Testis (tissue), 2 donors: ENCODE measurements at regions not wholly inside any gene's neighbourhood (a gene's known extent, or its start where the extent isn't known, plus 50 kb on each side); places are given as distances from the start of the nearest gene placed in this dataset.
"Not testable (repeated sequence)": the region's sequence is repeated elsewhere in the genome, so short reads cannot be mapped to it uniquely, and the experiment has no call there.

Experiments used
- DNase-seq: peaks from one replicate; pipeline ENCODE4 v3.0.0-alpha.2; 2019
- H3K27ac ChIP-seq, 2 donors: fragments of 200-600 bp; sonication (generic); one replicate each; pipeline ENCODE4 v1.5.1; 2019
- H3K27me3 ChIP-seq: fragments of 200-600 bp; sonication (generic); one replicate; pipeline ENCODE4 v1.5.1; 2019
- H3K36me3 ChIP-seq: fragments of 200-600 bp; sonication (generic); one replicate; pipeline ENCODE4 v1.5.1; 2017; ENCODE audit warnings: low read depth; ENCODE audit errors: missing control alignments
- H3K4me1 ChIP-seq: fragments of 200-600 bp; sonication (generic); one replicate; pipeline ENCODE4 v1.5.1; 2019
- H3K4me3 ChIP-seq, 2 donors: fragments of 200-600 bp; sonication (generic); one replicate each; pipeline ENCODE4 v1.5.1; 2017 to 2019
- H3K9me3 ChIP-seq: fragments of 200-600 bp; sonication (generic); one replicate; pipeline ENCODE4 v1.5.1; 2017
- CTCF ChIP-seq, 3 experiments: fragments of 450-650 bp in 2 of 3; fragments of 200-600 bp in 1 of 3; sonication (generic) in 1 of 3; IDR thresholded peaks; one replicate each; pipeline ENCODE4 v1.5.1; 2016 to 2019; ENCODE audit warnings: antibody characterized with exemption in 3 of 3, mild to moderate bottlenecking in 2 of 3, moderate library complexity in 1 of 3
- POLR2A ChIP-seq: fragments of 450-650 bp; IDR thresholded peaks from one replicate; pipeline ENCODE4 v1.6.1; 2017; ENCODE audit warnings: antibody characterized with exemption, mild to moderate bottlenecking, moderate library complexity
- WGBS, 2 donors: methylation state at CpG; one replicate each; pipeline ENCODE4 v1.1.5; 2018; 5-methylcytosine and 5-hydroxymethylcytosine counted together
- intact Hi-C: fragments of 100-400 bp; cut with DNase I; formaldehyde crosslinking; loops from one replicate; pipeline ENCODE4 v1.15.1; 2023; ENCODE audit warnings: low total_unique reads

GRCh38 chr7:94803821-94804220 is 103.6 kb upstream of the PPP1R9A start:
- no peaks in the 10 kb centered on the region for H3K9me3 ChIP-seq
- no peaks in the 10 kb centered on the region for H3K27me3 ChIP-seq
- no peaks in the 10 kb centered on the region for H3K4me1 ChIP-seq
- 100% methylated on average over 2 of the region's 2 CpGs for WGBS, 2 donors
- intact Hi-C loops: no loop called here
- DNase-seq: no peak
- no peak for TF ChIP-seq CTCF (IDR thresholded peaks at IDR 0.05)
- H3K36me3 ChIP-seq: no peaks in the 10 kb centered on the region
- H3K4me3 ChIP-seq: no peak overlapping the region
- no peak overlapping the region for H3K27ac ChIP-seq

- DNase-seq, H3K27ac ChIP-seq, H3K9me3 ChIP-seq, H3K36me3 ChIP-seq, H3K4me3 ChIP-seq, H3K27me3 ChIP-seq, intact Hi-C loops, H3K4me1 ChIP-seq: not testable (repeated sequence)
- 81 to 93% methylated on average over 1 of the region's 1 CpG for WGBS, 2 donors
Observed at GRCh38 chr7:94808673-94809072, 98.7 kb upstream of the PPP1R9A start.

GRCh38 chr7:94810496-94810895 is 96.9 kb upstream of the PPP1R9A start:
- intact Hi-C loops: no loop called here
- no peaks in the 10 kb centered on the region for H3K4me1 ChIP-seq
- TF ChIP-seq CTCF (IDR thresholded peaks at IDR 0.05) (no peak), POLR2A (no peak)
- no peaks in the 10 kb centered on the region for H3K27me3 ChIP-seq
- no peak overlapping the region for H3K27ac ChIP-seq
- no peak overlapping the region for H3K4me3 ChIP-seq
- 85 to 89% methylated on average over 3 of the region's 3 CpGs for WGBS, 2 donors
- DNase-seq: no peak
- no peaks in the 10 kb centered on the region for H3K36me3 ChIP-seq
- no peaks in the 10 kb centered on the region for H3K9me3 ChIP-seq

DNA sequence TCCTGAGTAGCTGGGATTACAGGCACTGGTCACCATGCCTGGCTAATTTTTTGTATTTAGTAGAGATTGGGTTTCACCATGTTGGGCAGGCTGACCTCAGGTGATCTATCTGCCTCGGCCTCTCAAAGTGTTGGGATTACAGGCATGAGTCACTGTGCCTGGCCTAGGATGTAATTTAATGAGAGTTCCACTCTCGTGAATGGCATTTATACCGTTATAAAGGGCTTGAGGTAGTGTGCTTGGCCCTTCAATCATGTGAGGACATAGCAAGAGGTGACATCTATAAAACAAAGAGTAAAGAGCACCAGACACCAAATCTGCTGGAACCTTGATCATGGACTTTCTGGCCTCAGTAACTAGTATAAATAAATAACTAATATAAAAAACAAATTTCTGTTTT is 93.5 kb upstream of the PPP1R9A start:
- no peak overlapping the region for H3K4me3 ChIP-seq
- no peak overlapping the region for H3K27ac ChIP-seq
- TF ChIP-seq POLR2A (no peak), CTCF (IDR thresholded peaks at IDR 0.05) (no peak)
- H3K36me3 ChIP-seq: no peaks in the 10 kb centered on the region
- no peaks in the 10 kb centered on the region for H3K27me3 ChIP-seq
- intact Hi-C loops: no loop called here
- WGBS, 2 donors: 90 to 91% methylated on average over 3 of the region's 3 CpGs
- no peaks in the 10 kb centered on the region for H3K9me3 ChIP-seq
- no peak for DNase-seq
- H3K4me1 ChIP-seq: no peaks in the 10 kb centered on the region

DNA sequence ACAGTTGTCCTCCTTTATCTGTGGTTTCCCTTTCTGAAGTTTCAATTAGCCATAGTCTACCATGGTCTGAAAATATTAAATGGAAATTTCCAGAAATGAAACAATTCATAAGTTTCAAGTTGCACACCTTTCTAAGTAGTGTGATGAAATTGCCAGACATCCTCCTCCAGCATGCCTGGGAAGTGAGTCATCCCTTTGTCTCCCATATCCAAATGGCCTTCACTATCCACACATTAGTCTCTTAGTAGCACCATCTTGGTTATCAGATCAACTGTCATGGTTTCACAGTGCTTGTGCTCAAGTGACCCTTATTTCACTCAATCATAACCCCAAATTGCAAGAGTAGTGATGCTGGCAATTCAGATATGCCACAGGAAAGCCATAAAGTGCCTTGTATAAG is 83.4 kb upstream of the PPP1R9A start:
- no peak overlapping the region for H3K4me3 ChIP-seq
- TF ChIP-seq POLR2A: no peak
- TF ChIP-seq CTCF (IDR thresholded peaks at IDR 0.05): no peak
- H3K9me3 ChIP-seq: no peaks in the 10 kb centered on the region
- no peak overlapping the region for H3K27ac ChIP-seq
- H3K36me3 ChIP-seq: no peaks in the 10 kb centered on the region
- H3K4me1 ChIP-seq: no peaks in the 10 kb centered on the region
- intact Hi-C loops: no loop called here
- DNase-seq: no peak
- H3K27me3 ChIP-seq: no peaks in the 10 kb centered on the region
